T-helper 2 cell treated with Interferon-gamma antibody and Interleukin-4, amounts not matched to agents 100 ng/mL and 5 ng/mL, for 36 hours (primary cell): ENCODE measurements at regions not wholly inside any gene's neighbourhood (a gene's known extent, or its start where the extent isn't known, plus 50 kb on each side); places are given as distances from the start of the nearest gene placed in this dataset.
"Not testable (repeated sequence)": the region's sequence is repeated elsewhere in the genome, so short reads cannot be mapped to it uniquely, and the experiment has no call there.

Experiments used
- intact Hi-C: fragments of 100-400 bp; cut with micrococcal nuclease; formaldehyde crosslinking; loops from one replicate; pipeline ENCODE4 v1.15.1; 2023

GRCh38 chr18:39359636-39360035 lies 1794.0 kb upstream of the CELF4 start:
- intact Hi-C loops: no loop called here

GRCh38 chr18:39350945-39351344 lies 1785.3 kb upstream of the CELF4 start:
- intact Hi-C loops: no loop called here

- intact Hi-C loops: no loop called here
These were observed 1784.2 kb upstream of the CELF4 start for GRCh38 chr18:39349801-39350200.

DNA sequence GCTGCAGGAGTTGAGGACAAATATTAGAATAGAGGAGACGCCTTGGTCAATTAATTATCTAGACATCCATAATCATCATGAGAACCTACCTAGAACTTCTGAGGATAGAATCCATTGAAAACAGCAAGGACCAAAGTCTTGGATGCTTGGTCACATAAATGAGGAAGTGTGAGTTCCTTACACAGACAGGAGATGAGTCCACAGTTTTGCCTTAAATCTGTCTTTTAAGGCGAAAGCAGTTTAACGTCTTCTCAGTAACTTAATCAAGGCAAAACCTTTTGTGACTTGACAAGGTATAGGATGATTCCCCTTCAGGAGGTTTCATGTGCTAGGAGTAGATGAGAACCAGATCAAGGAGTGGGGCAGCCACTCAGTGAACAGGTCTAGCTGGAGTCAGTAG lies 1783.2 kb upstream of the CELF4 start:
- intact Hi-C loops: no loop called here

GRCh38 chr18:39347701-39348100 lies 1782.1 kb upstream of the CELF4 start:
- intact Hi-C loops: no loop called here

DNA sequence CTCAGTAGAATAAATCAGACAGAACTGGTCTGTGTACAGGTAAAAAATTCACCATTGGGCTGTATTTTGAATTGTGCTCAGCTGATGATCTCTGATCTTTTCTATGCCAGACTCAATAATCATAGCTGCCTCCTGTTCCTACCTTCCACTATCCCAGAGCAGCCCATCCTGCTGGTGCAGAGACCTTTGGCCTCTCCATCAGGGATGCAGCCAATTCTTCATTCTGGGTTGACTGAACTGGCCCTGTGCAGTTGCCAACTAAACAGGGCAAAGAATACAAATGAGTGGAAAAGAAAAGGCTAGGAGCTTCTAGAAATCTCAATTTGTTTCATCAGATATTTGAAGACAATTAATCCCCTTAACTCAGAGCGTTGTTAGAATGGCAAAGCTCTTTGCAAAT lies 1781.3 kb upstream of the CELF4 start:
- intact Hi-C loops: no loop called here

GRCh38 chr18:39345321-39345720 lies 1779.7 kb upstream of the CELF4 start:
- intact Hi-C loops: no loop called here

DNA sequence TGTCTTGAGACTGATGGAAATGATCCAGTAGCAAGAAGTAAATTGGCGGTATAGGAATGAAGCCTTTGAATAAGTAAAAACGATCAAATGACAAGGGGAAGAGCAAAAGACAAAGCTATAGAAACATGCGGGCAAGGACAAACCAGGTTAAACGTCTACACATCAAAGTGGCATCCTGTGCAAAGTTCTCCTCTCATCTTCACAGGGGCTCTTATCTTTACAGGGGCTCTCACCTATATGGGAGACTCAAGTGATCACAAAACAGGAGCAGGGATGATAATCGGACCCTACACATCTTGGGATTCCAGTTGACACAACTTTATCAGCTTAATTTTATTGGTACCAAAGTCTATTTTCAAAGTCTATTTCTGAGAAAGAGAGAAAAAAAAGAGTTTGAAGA lies 1778.9 kb upstream of the CELF4 start:
- intact Hi-C loops: no loop called here

DNA sequence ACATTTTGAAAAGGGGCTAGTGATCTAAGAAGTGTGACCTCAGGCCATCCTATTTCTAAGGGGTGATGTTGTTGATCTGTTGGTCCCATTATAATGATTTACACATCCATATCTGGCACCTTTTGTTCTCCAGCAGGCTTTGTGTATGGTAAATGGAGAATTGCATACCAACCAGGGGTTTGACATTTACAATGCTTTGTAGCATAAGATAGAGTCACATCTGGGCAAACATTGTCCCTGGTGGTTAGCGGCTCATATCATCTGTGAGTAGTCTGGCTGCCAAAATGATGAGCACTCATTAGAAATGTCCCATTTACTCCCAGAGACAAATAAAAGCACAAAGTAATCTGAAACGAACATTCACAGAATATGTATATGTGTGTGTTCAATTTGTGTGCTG lies 1775.5 kb upstream of the CELF4 start:
- intact Hi-C loops: no loop called here

DNA sequence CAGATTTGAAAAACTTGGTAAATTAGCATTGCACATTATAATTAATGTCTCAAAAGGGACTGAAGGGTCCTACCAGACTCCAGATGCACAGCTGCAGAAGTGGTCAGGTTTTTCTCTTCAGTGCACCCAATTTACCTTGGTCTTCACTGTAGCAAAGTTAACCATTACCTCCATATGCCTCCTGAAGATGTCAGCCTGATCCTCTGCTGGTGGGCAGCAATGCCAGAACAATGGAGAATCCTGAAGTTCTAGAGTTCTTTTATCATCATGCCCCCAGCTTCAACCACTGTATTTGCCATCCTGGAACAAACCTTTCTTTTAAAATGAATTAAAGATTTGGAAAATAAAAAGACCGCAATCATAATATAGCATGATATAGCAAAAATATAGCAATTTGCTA lies 1774.8 kb upstream of the CELF4 start:
- intact Hi-C loops: no loop called here

- intact Hi-C loops: no loop called here
These were observed 1764.1 kb upstream of the CELF4 start for GRCh38 chr18:39329496-39330275.

DNA sequence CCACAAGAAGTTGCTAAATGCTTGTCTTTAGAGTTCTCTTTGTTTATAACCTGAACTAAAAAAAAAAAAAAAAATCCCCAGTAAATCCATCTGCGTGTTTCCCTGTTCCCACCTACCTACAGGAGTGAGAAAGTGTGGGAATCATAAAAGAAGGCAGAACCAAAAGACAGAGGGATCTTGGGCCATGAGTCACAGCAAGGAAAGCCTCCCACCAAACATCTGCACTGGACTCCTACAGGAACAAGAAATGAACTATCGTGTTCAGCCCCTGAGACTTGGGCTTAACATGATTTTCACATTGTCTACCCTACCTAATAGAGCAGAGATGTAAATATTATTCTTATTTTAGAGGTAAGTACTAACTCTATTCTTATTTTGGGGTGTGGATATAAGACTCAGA lies 1761.2 kb upstream of the CELF4 start:
- intact Hi-C loops: no loop called here

GRCh38 chr18:39325973-39326372 lies 1760.4 kb upstream of the CELF4 start:
- intact Hi-C loops: no loop called here

DNA sequence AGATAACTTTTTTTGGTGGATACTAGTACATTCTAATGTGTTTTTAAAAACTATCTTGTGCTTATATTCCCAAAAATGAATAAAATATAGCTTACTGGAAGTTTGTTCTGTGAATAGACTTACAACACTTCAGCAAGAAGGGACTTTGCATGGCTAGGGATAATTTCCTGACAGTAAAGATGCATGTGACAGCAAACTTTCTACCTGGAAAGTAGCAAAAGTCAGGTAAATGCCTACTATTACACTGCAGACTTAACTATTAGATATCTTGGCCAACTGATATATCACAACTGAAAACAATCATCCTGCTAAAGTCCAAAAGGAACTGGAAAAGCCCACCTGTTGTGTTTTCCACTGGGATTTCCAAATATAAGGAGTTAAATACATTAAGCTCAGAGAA lies 1753.5 kb upstream of the CELF4 start:
- intact Hi-C loops: no loop called here

- intact Hi-C loops: no loop called here
These were observed 1752.9 kb upstream of the CELF4 start for GRCh38 chr18:39318462-39318861.

DNA sequence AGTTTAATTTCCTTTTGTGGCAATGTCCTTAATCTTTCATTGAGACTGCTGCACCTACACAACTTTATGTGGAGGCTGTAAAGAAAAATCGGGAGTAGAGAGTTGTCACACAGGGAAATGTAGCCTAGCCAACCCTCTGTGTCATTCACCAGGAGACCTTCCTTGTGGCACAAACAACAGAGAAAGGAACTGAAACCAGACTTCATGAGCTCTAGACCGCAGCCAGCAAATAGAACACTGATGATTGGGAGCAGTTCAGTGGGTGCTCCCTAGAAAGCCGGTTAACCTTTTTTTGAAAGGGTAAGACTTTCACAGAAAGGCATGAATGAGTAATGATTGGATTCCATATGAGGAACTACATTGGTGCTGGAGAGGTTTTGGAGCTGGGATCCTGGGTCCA lies 1752.4 kb upstream of the CELF4 start:
- intact Hi-C loops: no loop called here

GRCh38 chr18:39314595-39314994 lies 1749.0 kb upstream of the CELF4 start:
- intact Hi-C loops: no loop called here

DNA sequence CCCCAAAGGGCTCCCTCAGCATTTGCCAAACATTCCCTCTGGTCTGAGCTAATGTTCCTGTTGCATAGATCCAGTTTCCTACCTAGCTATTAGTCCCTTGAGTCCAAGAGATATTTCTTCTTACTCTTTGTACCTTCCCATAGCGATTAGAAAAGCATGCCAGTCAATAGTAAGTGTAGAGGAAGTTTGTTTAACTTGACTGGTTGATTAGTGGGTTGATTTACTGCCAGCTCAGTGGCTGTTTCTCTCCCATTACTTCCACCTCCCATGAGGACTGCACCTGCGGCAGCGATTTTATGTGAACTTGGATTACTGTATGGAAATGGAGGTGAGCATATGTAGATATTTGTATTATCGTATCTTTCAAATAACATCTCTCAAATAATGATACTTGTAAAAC lies 1748.4 kb upstream of the CELF4 start:
- intact Hi-C loops: no loop called here

GRCh38 chr18:39311111-39311712 lies 1745.6 kb upstream of the CELF4 start:
- intact Hi-C loops: no loop called here

DNA sequence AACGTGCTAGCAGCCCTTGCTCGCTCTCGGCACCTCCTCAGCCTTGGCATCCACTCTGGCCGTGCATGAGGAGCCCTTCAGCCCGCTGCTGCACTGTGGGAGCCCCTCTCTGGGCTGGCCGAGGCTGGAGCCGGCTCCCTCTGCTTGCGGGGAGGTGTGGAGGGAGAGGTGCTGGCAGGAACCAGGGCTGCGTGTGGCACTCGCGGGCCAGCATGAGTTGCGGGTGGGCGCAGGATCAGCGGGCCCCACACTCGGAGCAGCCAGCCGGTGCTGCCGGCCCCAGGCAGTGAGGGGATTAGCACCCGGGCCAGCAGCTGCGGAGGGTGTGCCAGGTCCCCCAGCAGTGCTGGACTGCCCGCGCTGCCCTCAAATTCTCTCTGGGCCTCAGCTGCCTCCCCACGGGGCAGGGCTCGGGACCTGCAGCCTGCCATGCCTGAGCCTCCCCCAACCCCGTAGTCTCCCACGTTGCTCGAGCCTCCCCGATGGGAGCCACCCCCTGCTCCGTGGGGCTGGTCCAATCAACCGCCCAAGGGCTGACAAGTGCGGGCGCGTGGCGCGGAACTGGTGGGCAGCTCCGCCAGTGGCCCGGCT lies 1743.4 kb upstream of the CELF4 start:
- intact Hi-C loops: not testable (repeated sequence)

GRCh38 chr18:39305766-39306165 lies 1740.2 kb upstream of the CELF4 start:
- intact Hi-C loops: no loop called here

DNA sequence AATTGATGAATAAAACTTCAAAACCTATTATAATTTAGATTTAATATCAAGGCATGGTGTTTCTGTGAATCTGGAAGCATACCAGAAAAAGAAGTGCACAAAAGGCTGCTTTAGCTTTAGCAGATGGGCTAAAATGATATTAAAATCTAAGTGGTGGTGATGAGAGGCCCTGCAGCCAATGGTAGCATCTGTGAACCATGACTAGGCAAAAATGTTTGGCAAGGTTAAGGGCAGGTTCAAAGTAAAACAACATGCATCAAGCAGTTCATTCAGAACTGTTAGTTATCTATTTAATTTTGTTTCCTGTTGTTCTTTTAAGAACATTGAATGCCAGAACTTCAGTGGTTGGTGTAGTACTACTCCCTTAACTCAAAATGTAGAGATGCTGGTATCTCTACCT lies 1736.9 kb upstream of the CELF4 start:
- intact Hi-C loops: no loop called here

DNA sequence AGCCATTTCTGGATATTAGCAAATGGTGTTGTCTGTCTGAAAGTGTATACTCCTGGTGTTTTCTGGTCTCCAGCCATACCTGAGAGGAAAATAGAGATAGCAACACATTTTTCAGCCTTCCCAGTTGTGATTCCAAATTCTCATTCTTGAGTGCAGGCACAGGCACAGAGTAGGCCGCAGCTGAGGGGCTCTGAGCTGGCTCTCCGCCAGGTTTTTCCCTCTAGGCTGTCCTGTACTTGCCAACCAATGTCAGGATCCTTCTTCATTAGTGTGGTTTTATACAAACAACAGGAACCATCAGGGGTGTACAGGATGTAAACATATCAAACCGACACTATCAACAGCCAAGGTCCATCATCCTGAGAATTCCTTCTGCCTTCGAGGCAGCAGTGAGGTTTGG lies 1733.6 kb upstream of the CELF4 start:
- intact Hi-C loops: no loop called here
